Astrocyte (in vitro differentiated cells and primary cell): ENCODE measurements at regions not wholly inside any gene's neighbourhood (a gene's known extent, or its start where the extent isn't known, plus 50 kb on each side); places are given as distances from the start of the nearest gene placed in this dataset.

Experiments used
- EZH2 ChIP-seq: IDR thresholded peaks from 2 replicates; pipeline ENCODE4 v1.6.1; 2012; ENCODE audit warnings: mild to moderate bottlenecking, low read length, inconsistent platforms; ENCODE audit not compliant: insufficient read depth
- TF ChIP-seq, protein P1 (sequence below): IDR thresholded peaks from 2 replicates; pipeline ENCODE4 v1.5.1; 2011; ENCODE audit warnings: low read depth, mild to moderate bottlenecking, inconsistent platforms, low read length, moderate library complexity; ENCODE audit not compliant: insufficient read depth

DNA sequence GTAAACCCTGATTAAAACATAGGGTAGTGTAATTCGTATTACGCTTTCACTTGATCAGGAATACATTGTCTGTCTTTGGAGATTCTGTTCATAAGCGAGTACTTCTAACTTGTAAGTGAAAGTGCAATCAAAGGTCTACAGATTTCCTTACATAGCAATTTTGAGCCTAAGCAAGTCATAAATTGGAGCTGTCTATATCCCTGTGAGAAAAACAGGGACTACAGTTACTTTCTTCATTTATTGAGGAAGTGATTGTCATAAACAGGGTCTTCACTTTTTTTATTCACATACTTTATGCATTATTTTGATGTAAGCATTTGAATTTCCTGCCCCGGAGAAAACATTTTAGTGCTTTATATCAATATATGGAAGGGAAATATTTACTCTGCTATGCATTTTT, 670.4 kb downstream of the CBLN2 start:
- TF ChIP-seq, protein P1, sequence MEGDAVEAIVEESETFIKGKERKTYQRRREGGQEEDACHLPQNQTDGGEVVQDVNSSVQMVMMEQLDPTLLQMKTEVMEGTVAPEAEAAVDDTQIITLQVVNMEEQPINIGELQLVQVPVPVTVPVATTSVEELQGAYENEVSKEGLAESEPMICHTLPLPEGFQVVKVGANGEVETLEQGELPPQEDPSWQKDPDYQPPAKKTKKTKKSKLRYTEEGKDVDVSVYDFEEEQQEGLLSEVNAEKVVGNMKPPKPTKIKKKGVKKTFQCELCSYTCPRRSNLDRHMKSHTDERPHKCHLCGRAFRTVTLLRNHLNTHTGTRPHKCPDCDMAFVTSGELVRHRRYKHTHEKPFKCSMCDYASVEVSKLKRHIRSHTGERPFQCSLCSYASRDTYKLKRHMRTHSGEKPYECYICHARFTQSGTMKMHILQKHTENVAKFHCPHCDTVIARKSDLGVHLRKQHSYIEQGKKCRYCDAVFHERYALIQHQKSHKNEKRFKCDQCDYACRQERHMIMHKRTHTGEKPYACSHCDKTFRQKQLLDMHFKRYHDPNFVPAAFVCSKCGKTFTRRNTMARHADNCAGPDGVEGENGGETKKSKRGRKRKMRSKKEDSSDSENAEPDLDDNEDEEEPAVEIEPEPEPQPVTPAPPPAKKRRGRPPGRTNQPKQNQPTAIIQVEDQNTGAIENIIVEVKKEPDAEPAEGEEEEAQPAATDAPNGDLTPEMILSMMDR = no peak
- TF ChIP-seq EZH2 = no peak
